GM18499 (cell line): ENCODE measurements at regions not wholly inside any gene's neighbourhood (a gene's known extent, or its start where the extent isn't known, plus 50 kb on each side); places are given as distances from the start of the nearest gene placed in this dataset.

Experiments used
- ATAC-seq: cut with Tn5 transposase; IDR thresholded peaks from one replicate; pipeline ENCODE4 v1.9.1; 2021; ENCODE audit warnings: moderate number of reproducible peaks; ENCODE audit not compliant: insufficient read depth, unreplicated experiment

DNA sequence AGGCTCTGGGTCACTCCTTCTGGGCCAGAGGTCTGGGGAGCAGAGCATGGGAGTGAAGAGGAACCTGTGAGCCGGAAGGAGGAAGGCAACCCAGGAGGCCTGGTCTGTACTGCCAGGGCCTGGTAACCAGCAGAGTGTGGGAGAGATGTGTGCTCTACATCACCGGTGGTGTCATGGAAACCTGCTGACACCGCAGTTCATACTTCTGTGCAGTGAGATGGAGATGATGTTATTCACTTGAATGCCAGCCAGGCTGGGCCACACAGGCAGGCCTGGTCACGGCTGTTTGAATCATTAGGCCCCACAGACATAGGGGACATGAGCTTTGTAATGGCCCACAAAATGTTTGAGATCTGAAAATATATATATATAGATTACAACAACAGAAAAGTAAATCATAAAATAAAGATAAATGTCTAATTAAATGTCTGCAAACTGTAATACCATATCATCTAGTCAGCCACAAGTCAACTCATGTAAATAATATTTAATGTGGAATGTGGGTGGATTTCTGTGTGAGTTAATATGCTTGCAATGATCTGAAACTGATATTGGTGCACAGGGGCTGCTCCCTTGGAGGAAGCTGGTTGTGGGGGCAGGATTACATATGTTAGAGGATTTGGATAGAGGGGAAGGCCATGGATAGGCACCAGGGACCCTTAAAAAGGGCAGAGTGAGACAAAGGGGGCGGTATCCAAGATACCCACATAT lies 108.5 kb upstream of the PFN2 start:
- ATAC-seq = no peak

DNA sequence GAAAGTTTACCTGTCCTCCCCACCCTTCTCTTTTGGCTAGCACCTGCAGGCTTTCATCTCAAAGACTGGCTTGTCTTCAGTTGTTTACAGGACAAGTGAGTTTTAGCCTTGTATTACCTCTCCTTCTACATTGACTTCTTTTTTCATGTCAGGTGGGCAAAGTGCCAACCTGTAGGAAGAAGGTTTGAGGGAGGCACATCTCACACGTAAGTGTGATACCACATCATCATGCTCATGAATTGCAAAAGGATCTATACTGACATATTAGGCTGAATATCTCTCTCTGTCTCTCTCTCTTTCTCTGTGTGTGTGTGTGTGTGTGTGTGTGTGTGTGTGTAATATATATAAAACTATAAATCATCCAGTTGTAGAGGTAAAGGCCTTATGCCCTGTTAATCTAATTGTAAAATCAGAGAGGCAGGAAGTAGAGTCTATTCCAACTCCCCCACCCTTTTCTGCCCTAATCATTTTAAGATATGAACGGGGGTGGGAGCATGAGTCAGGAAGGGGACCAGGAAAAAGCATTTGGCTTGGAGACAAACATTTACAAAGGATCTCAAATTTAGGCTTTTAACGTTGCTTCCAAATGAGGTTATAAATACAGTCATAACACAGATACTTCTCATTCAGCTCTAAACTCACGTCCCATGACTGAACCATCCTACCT lies 107.0 kb upstream of the PFN2 start:
- ATAC-seq = no peak

DNA sequence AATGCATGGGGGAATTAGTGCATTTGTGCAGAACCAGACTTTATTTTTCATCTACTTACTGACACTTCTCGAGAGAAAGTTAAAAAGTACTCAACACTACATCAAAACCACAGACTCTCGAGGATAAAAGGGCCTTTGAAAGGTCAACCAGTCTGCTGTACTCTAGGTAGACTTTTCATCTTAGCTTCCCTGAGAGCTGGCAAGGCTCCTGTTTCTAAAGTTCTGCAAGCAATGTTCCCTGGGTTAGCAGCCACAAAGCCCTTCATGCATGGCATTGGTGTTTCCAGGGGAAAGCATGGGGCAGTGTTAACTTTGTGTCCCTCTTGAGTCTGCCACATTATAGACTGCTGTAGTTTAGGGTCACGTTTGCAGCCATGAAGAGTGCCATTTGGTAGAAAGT lies 106.4 kb upstream of the PFN2 start:
- no peak for ATAC-seq

DNA sequence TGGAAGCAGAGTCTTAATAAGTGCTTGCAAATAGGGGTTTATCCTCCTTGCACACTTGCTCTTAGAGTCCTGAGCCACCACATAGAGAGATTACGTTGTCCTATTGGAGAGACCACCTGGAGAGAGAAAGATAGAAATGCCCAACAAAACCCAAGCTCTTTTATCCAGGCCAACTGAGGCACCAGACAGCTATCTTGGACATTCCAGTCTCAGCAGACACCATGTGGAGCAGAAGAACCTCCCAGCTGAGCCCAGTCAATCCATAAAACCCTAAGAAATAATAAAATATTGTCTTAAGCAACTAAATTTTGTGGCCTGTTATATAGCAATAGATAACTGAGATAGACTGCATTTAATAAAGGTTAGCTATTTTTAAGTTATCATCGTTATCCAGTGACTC lies 105.7 kb upstream of the PFN2 start:
- no peak for ATAC-seq

DNA sequence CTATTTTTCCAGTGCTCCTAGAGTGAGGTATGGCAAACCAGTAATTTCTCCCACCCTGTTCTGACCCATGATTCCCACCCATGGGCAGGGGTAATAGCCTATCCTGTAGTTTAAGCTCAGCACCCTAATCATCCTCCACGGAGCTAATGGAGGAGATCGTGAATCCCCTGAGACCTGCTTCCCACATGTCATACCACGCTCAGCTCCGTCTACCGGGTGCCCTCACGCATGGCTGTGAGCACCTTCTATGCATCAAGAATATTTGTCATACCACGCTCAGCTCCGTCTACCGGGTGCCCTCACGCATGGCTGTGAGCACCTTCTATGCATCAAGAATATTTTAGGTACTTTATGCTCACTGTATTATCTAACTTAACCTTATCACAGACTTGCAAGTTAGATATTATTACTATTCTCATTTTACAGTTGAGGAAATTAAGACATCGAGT lies 104.7 kb upstream of the PFN2 start:
- no peak for ATAC-seq

DNA sequence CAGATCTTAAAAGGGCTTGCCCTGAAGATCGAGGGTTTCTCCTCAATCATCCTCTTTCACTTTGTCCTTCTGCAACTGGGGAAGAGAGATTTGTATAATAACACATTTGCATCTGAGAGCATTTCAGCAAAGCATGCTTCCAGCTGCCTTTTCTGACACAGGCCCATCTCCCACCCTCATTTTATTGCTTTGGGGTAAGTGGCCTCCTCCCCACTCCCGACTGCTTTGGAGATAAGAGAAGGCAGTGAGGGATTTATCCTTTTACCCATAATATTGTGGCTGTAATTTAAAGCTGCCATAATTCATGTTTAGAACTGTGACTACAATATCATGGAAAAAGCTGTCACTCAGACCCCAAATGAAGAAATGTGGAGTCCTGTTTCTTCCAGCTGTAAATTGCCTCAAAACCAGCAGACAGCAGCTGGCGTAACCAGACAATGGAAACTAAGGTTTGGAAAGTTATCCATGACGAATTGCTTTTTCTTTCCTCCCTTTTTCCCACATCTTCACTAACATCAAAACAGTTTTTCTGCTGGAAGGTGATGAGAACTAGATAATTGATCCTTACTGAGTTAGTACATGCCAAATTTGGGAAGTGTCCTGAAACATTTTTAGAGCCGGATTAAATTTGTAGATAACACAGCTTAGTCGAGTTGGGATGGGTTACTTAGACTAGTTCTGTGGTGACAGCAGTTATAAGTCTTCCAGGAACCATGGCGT lies 104.2 kb upstream of the PFN2 start:
- no peak for ATAC-seq

DNA sequence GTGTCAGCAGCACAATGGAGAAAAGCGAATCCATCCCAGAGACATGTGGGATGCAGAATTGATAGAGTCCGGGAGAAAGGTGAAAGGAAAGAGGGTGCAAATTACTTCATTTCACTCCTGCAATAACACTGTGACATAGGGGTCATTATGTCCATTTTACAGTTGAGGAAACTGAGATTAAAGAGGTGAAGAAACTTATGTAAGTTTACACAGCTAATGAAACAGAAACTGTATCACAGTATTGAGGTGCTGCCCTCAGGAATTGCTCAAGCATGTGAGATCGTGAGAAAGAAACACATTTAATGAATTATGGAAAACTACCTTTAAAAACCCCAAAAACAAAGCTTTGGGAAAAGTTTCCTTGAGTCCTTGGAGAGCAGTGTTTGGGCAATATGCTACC lies 103.6 kb upstream of the PFN2 start:
- ATAC-seq = no peak

DNA sequence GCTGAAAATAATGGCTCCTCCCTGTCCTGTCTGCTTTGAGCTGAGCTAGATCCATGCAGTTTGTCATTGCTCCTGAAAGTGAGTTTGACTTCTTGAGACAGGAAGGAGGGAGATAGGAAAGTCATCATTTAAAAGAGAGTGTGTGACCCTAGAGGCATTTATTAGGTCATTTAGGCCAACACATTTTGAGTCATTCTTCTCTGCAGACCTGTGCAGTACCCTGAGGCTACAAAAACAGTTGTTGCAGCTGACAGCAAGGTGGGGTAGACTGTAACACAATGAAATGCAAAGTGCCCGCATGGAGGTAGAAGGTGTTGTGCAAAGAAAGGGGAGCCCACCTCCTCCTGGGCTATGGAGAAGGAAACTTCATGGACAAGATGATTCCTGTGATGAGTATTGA lies 102.8 kb upstream of the PFN2 start:
- no peak for ATAC-seq

DNA sequence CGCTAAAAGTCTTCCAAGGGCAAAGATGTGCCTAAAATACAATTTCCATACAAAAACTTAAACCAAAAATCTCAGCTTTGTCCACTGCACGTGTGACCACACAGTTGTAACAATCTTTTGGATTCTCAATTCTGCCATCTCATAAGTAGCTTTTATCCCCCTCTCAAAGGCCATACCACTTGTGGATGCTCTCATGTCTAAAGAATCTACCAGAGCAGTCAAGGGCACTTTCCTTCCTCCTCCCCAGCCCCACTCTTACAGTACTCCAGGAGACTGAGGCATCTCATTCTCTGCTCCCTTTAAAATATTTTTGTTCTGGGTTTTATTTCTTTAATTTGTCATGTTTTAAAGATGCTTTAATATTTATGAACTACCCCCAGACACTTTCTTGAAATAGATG lies 102.3 kb upstream of the PFN2 start:
- ATAC-seq = no peak

DNA sequence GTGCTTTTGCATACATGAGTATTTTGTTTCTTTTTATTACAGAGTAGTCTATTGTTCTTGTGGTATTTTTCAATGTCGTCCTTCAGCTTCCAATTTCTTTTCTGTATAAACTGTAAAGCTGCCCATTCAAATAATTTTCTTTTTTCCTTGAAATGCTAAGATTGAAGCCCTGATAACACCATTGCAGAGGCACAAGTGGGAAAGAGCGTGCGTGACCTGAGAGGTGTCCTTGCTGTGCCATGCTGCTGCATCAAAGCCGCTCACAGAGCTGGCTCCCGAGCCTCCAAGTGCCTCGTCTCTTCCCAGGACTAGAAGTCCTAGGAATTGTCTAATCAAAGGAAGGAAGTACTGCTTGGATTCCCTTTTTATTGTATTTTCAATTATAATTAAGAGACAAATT lies 101.9 kb upstream of the PFN2 start:
- no peak for ATAC-seq

DNA sequence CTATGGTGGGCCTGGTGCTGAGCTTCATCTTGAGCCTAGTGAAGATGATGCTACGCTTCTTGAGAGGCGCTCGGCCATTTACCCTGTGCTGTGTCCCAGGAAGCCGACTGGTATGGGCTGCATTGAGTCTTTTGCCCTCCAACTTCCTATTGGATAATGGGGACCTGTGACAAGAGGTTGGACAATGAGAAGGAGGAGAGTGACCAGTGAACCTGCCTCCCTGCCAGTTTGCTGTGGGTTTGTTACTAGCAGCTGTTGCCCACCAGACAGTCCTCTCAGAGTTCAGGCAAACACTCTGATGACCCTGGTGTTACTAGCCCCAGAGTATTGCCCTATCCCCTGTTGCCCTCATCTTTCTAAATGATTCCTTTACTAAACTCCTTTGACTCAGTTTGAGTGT lies 99.6 kb upstream of the PFN2 start:
- no peak for ATAC-seq

DNA sequence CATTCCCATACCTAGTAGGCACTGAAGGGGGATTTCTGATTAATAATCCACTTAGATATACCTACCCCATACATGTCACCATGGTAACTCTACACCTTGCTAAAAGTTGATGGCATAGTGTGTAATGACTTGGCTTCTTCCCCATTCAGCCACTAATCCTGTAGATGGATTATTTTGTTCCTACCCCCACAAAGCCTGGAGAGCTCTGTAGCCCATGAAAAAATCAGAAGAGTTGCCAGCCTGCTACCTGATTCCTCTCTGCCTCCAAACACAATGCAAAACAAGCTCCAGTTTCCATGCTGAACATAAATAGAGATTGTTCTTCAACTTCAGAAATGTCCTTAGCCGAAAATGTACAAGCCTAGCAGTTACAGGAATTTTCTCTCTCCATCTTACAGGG lies 98.9 kb upstream of the PFN2 start:
- ATAC-seq = no peak

DNA sequence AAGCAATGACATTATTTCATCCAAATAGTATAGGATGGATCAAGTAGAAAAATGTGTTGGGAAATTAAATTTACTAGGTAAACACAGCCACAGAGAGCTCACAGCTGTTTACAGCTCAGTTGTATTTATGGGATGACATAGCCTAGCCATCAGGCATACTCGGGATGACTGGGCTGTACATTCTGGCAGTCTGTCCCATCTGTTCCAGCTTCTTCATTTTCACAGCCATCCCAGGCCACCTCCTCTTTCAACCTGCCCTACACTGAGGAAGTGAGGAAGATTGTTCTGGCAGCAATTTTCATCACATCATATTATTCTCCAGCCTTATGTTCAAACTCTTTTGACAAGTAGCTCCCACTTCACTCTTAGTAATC lies 98.4 kb upstream of the PFN2 start:
- no peak for ATAC-seq

DNA sequence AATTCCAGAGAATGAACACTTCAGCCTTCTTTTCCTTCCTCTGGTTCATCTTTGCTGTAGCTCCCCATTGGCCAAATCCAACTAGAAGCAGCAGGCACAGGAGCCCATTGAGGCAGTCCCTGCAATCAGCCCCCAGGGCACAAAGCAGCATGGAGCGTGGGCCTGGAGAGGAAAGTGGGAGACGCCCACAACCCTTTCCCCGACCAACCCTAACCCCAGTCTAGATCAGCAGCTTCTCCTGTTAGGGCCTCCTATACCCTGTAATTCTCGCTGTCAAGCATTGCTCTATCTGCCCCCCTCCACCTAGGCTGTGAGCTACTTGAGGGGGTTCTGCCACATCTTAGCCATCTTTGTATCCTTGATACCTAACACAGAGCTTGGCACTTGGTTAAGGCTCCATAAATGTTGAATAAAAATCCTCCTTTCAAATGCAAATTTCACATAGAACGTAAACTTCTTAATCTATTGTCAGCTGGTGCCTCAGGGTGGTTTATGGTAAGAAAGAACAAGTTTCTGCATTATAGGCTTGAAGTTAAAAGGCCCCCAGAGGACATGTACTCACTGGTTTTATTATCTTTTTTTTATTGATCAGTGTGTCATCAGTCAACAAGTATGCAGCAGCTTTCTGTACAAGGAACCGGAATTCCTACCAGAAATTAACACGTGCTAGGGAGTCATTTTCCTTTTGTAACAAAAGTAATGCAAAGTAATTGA lies 97.9 kb upstream of the PFN2 start:
- ATAC-seq = no peak

DNA sequence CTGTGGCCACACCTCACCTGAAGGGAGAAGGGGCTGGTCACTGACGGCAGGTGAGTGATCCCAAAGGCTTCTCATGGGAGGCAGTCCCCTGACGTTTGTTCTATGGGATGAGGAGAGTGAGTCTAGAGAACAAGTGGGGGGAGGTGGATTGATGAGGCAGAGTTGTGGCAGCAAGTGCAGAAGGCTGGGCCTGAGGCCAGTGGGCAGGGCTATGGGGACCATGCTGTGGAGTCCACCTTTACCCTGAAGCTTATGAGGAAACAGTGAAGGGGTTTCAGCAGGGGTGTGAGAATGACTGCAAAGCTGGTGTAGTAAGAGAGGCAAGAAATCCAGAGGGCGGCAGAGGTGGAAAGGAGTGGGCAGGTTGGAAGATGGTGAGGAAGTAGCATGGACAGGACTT lies 96.9 kb upstream of the PFN2 start:
- no peak for ATAC-seq

DNA sequence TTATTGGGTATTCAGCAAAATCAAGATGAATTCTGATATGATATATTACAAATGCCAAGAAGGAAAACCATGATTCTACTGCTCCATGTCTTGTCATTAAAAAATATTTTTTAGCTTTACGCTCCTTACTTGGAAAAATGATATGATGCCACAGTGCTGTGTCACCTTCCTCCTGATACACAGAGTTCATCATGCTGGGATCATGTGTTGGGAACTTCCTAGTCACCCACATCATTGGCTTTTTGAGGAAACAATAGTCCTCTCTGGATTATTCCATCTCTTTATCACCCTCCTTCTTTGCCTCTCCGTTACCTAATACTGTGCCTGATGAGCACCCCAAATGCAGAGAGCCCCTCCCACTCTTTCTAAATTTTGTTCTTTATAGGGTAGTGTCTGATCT lies 94.3 kb upstream of the PFN2 start:
- ATAC-seq = no peak

DNA sequence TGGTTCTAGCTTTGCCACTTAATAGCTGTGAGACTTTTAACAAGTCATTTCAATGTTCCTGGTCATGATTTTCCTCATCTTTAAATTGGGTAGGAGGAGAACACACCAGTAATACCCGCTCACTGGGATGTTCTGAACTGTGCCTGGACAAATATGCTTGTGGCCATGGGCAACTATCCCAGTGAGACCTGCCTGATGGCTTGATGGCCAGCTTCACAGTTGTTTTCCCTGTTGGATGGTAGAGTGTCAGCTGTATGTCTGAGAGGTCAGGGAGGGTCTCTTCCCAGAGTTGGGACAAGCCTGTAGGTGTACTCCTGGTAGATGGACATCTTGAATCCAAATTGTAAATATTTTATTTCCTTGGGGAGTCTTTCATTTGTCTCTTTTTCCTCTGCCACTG lies 92.5 kb upstream of the PFN2 start:
- ATAC-seq = no peak

DNA sequence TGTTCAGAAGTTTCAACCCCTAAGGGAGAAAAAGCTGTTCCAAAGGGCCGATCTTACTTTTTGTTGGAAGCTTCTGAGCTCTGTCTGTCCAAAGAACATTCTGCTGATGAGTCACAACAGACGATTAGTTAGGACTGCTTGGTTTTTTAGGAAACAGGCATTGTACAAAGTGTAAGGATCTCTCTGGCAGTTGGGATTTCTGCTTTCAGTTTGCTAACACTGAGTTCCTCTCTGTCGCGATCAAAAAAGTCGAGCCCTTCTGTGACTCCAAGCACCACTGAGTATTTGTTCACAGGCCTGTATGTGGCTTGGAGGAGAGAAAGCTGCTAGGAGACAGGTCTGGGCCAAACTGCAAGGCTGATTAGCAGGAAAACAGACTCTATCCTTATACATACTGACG lies 91.8 kb upstream of the PFN2 start:
- ATAC-seq = no peak

DNA sequence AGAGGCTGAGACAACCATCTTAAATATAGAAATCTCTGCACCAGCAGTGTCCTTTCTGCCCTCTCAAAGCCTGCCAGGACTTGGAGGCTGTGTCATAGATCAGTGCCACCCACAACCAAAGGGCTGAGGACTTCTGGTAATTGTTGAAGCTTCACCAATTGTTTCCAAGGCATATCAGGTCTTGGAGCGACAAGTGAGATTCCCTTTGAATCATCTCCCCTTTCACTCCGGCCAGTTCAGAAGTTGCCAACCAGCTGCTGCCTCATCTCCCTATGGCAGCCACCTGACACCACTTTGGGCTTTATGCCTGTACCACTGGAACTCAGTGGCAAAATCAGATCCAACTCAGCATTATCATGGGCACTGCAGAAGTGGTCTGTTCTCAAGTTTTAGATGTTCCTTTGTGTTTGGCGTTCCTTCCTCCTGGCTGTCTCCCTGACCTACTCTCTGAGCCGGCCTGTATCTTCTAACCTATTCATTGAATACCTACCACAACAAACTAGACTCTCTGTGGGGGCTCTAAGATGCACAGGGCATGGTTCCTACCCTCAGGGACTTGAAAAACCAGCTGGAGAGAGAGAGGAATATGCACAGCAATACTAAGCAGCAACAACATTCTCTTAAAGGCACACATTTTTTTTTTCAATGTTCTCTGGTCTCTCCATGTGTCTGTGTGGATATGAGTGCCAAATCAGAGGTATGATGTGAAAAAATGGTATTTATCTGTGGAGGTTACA lies 90.8 kb upstream of the PFN2 start:
- no peak for ATAC-seq

DNA sequence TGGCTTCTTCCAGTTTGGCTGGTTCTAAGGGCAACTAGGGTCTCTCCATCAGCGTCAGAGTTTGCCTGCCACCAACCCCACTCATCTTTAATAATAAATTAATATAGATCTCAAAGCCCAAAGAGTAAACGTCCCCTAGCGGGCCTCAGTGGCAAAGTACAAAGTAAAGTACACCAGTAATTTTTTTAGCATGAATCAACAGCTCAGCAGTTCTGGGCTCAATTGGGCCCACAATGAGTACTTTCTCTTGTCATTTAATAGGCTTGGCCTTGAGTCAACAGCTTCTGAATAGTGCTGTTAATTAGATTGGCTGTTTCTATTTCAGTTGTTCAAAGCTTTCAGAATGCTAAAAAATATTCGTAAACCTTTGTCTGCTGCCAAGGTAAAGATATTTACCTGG lies 89.0 kb upstream of the PFN2 start:
- ATAC-seq = no peak
